ENCODE measurements at regions not wholly inside any gene's neighbourhood (a gene's known extent, or its start where the extent isn't known, plus 50 kb on each side); places are given as distances from the start of the nearest gene placed in this dataset.
"Not testable (repeated sequence)": the region's sequence is repeated elsewhere in the genome, so short reads cannot be mapped to it uniquely, and the experiment has no call there.

DNA sequence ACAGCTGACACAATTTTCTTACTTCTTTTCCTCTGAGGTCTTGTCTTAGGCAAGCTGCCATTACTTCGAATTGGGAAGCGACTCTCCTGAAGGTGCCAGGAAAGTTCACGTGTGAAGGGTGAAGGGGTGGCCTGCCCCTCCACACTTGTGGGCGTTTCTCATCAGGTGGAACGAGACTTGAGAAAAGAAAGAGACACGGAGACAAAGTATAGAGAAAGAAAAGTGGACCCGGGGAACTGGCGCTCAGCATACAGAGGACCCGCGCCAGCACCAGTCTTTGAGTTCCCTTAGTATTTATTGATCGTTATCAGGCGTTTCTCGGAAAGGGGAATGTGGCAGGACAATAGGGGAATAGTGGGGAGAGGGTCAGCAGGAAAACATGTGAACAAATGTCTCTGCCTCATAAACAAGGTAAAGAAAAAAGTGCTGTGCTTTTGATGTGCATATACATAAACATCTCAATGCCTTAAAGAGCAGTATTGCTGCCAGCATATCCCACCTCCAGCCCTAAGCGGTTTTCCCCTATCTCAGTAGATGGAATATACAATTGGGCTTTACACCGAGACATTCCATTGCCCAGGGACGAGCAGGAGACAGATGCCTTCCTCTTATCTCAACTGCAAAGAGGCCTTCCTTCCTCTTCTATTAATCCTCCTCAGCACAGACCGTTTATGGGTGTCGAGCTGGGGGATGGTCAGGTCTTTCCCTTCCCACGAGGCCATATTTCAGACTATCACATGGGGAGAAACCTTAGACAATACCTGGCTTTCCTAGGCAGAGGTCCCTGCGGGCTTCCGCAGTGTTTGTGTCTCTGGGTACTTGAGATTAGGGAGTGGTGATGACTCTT lies 367.0 kb upstream of the SGCG start:
- POLR2A ChIA-PET; H3K4me3 ChIP-seq (ENCODE audit: low read depth, low read length); H3K36me3 ChIP-seq (ENCODE audit: control insufficient read depth in 2 of 2, insufficient read depth in 1 of 2, low read length in 2 of 2); H3K9me3 ChIP-seq (ENCODE audit: control insufficient read depth, insufficient read depth, low read depth, low read length); H3K27ac ChIP-seq (ENCODE audit: extremely low read depth, low read depth, low read length): not testable (repeated sequence)
- TF ChIP-seq FEZF1 (tag by site-specific recombination; IDR thresholded peaks at IDR 0.05), result 0 out of 2 replicates have a peak, but pooled peaks have one; percentile 32
- peaks cover 10% of the 10 kb centered on the region; the same call in 1 of the 2 replicates for H3K4me1 ChIP-seq (ENCODE audit: control insufficient read depth, insufficient read depth, low read length)
- CTCF ChIA-PET, result interaction anchor here (0.5 to 0.6 kb wide), 2 partner anchors 82 to 89 kb away, joined by 3 read pairs; no protein-coding TSS in a partner anchor

DNA sequence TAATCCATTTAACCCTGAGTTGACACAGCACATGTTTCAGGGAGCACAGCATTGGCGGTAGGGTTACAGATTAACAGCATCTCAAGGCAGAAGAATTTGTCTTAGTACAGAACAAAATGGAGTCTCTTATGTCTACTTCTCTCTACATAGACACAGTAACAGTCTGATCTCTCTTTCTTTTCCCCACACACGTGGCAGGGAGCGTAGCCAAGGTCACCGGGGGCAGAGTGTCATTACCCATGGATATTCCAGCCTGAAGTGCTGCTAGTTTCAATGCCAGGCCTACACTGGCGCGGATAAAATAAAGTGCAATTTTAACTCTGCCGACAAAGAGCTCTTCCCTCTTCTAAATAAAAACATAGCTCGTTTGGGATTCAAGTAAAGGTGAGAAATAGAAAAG lies 366.3 kb upstream of the SGCG start:
- H3K36me3 ChIP-seq (ENCODE audit: control insufficient read depth in 2 of 2, insufficient read depth in 1 of 2, low read length in 2 of 2); H3K9me3 ChIP-seq (ENCODE audit: control insufficient read depth, insufficient read depth, low read depth, low read length); H3K27ac ChIP-seq (ENCODE audit: extremely low read depth, low read depth, low read length); H3K4me3 ChIP-seq (ENCODE audit: low read depth, low read length): not testable (repeated sequence)
- POLR2A ChIA-PET, result interaction anchor here (0.6 to 0.7 kb wide), 2 partner anchors 96 to 144 kb away, joined by 3 to 4 read pairs; no protein-coding TSS in a partner anchor
- CTCF ChIA-PET, result interaction anchor here (0.6 kb wide), 1 partner anchor 1010 kb away, joined by 4 read pairs; no protein-coding TSS in a partner anchor
- H3K4me1 ChIP-seq (ENCODE audit: control insufficient read depth, insufficient read depth, low read length), result peaks cover 10% of the 10 kb centered on the region; the same call in 1 of the 2 replicates

DNA sequence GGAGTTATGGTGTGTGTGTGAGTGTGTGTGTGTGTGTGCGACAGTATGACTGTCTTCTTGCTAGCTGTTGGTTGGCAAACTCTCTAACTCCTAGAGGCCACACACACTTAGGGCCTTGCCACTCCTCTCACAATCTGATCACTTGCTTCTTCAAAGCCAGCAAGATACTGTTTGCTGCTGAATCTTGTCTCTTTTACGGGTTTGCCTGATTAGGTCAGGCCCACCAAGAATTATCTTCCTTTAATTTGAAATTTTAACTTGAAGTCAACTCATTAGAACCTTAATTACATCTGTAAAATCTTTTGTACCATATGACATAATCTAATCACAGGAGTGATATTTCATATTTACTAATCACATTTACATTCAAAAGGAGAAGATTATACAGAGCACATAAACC lies 359.2 kb upstream of the SGCG start:
- no peak overlapping the region for H3K27ac ChIP-seq (ENCODE audit: extremely low read depth, low read depth, low read length)
- TF ChIP-seq, protein P1, sequence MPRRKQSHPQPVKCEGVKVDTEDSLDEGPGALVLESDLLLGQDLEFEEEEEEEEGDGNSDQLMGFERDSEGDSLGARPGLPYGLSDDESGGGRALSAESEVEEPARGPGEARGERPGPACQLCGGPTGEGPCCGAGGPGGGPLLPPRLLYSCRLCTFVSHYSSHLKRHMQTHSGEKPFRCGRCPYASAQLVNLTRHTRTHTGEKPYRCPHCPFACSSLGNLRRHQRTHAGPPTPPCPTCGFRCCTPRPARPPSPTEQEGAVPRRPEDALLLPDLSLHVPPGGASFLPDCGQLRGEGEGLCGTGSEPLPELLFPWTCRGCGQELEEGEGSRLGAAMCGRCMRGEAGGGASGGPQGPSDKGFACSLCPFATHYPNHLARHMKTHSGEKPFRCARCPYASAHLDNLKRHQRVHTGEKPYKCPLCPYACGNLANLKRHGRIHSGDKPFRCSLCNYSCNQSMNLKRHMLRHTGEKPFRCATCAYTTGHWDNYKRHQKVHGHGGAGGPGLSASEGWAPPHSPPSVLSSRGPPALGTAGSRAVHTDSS (tag by site-specific recombination; IDR thresholded peaks at IDR 0.05), result no peak
- TF ChIP-seq ZNF37A (tag by site-specific recombination; IDR thresholded peaks at IDR 0.05) (no peak), ZNF18 (tag by site-specific recombination; IDR thresholded peaks at IDR 0.05) (no peak), ZNF10 (tag by site-specific recombination; IDR thresholded peaks at IDR 0.05) (peak; percentile 94)
- H3K9me3 ChIP-seq (ENCODE audit: control insufficient read depth, insufficient read depth, low read depth, low read length), result no peaks in the 10 kb centered on the region
- no peak overlapping the region for H3K4me3 ChIP-seq (ENCODE audit: low read depth, low read length)
- no peaks in the 10 kb centered on the region for H3K36me3 ChIP-seq (ENCODE audit: control insufficient read depth in 2 of 2, insufficient read depth in 1 of 2, low read length in 2 of 2)
- ChIA-PET POLR2A (no interaction called here), CTCF (no interaction called here)
- no peaks in the 10 kb centered on the region for H3K4me1 ChIP-seq (ENCODE audit: control insufficient read depth, insufficient read depth, low read length)

GRCh38 chr13:22825186-22825585 lies 355.6 kb upstream of the SGCG start:
- H3K9me3 ChIP-seq (ENCODE audit: control insufficient read depth, insufficient read depth, low read depth, low read length), result no peaks in the 10 kb centered on the region
- CTCF ChIA-PET, result no interaction called here
- H3K4me1 ChIP-seq (ENCODE audit: control insufficient read depth, insufficient read depth, low read length), result no peaks in the 10 kb centered on the region
- H3K4me3 ChIP-seq (ENCODE audit: low read depth, low read length), result no peak overlapping the region
- H3K36me3 ChIP-seq (ENCODE audit: control insufficient read depth in 2 of 2, insufficient read depth in 1 of 2, low read length in 2 of 2), result no peaks in the 10 kb centered on the region
- TF ChIP-seq ZNF292 (tag by site-specific recombination; IDR thresholded peaks at IDR 0.05; ENCODE audit: borderline replicate concordance, low read depth) (no peak), GLI4 (tag by site-specific recombination; IDR thresholded peaks at IDR 0.05) (no peak), ZNF324 (tag by site-specific recombination; IDR thresholded peaks at IDR 0.05) (no peak)
- TF ChIP-seq, protein P2, sequence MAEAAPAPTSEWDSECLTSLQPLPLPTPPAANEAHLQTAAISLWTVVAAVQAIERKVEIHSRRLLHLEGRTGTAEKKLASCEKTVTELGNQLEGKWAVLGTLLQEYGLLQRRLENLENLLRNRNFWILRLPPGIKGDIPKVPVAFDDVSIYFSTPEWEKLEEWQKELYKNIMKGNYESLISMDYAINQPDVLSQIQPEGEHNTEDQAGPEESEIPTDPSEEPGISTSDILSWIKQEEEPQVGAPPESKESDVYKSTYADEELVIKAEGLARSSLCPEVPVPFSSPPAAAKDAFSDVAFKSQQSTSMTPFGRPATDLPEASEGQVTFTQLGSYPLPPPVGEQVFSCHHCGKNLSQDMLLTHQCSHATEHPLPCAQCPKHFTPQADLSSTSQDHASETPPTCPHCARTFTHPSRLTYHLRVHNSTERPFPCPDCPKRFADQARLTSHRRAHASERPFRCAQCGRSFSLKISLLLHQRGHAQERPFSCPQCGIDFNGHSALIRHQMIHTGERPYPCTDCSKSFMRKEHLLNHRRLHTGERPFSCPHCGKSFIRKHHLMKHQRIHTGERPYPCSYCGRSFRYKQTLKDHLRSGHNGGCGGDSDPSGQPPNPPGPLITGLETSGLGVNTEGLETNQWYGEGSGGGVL (tag by site-specific recombination; IDR thresholded peaks at IDR 0.05), result no peak
- H3K27ac ChIP-seq (ENCODE audit: extremely low read depth, low read depth, low read length), result no peak overlapping the region
- POLR2A ChIA-PET, result no interaction called here
